ENCODE measurements at regions not wholly inside any gene's neighbourhood (a gene's known extent, or its start where the extent isn't known, plus 50 kb on each side); places are given as distances from the start of the nearest gene placed in this dataset.

- TF ChIP-seq, protein P1, sequence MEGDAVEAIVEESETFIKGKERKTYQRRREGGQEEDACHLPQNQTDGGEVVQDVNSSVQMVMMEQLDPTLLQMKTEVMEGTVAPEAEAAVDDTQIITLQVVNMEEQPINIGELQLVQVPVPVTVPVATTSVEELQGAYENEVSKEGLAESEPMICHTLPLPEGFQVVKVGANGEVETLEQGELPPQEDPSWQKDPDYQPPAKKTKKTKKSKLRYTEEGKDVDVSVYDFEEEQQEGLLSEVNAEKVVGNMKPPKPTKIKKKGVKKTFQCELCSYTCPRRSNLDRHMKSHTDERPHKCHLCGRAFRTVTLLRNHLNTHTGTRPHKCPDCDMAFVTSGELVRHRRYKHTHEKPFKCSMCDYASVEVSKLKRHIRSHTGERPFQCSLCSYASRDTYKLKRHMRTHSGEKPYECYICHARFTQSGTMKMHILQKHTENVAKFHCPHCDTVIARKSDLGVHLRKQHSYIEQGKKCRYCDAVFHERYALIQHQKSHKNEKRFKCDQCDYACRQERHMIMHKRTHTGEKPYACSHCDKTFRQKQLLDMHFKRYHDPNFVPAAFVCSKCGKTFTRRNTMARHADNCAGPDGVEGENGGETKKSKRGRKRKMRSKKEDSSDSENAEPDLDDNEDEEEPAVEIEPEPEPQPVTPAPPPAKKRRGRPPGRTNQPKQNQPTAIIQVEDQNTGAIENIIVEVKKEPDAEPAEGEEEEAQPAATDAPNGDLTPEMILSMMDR (IDR thresholded peaks at IDR 0.05), result no peak
- TF ChIP-seq POLR2A (IDR thresholded peaks at IDR 0.05) (no peak), EP300 (IDR thresholded peaks at IDR 0.05; ENCODE audit: low read depth) (no peak)
Measured at GRCh38 chr9:108367188-108367587, 488.6 kb downstream of the ACTL7B start.

Data from transverse colon (tissue), 3 donors.